RWPE2 (cell line): ENCODE measurements at regions not wholly inside any gene's neighbourhood (a gene's known extent, or its start where the extent isn't known, plus 50 kb on each side); places are given as distances from the start of the nearest gene placed in this dataset.

Experiments
- ATAC-seq: fragments of 200-7000 bp; cut with Tn5 transposase; 3 replicates; pipeline ENCODE4 v1.9.1; 2021; ENCODE audit warnings: low read depth
- DNase-seq: peaks from one replicate; pipeline ENCODE4 v3.0.0-alpha.2; 2020; ENCODE audit warnings: low spot score
- H3K27ac ChIP-seq: fragments of 450-650 bp; 2 replicates; pipeline ENCODE4 v1.5.1; 2017; ENCODE audit warnings: mild to moderate bottlenecking; ENCODE audit not compliant: poor library complexity, severe bottlenecking
- H3K27me3 ChIP-seq: fragments of 250-450 bp; sonication (Bioruptor Pico); 2 replicates; pipeline ENCODE4 v1.5.1; 2021; ENCODE audit warnings: mild to moderate bottlenecking, moderate library complexity; ENCODE audit not compliant: insufficient read depth, poor library complexity, severe bottlenecking
- H3K36me3 ChIP-seq: fragments of 250-450 bp; sonication (Bioruptor Pico); 2 replicates; pipeline ENCODE4 v1.5.1; 2020; ENCODE audit warnings: low read depth, mild to moderate bottlenecking, moderate library complexity
- H3K4me1 ChIP-seq: fragments of 250-450 bp; sonication (Bioruptor Pico); 2 replicates; pipeline ENCODE4 v1.5.1; 2021; ENCODE audit warnings: mild to moderate bottlenecking, moderate library complexity; ENCODE audit not compliant: insufficient read depth, poor library complexity, severe bottlenecking
- H3K4me3 ChIP-seq: fragments of 250-450 bp; sonication (Bioruptor Pico); 2 replicates; pipeline ENCODE4 v1.5.1; 2021; ENCODE audit warnings: mild to moderate bottlenecking, moderate library complexity; ENCODE audit not compliant: severe bottlenecking
- H3K9me3 ChIP-seq: fragments of 250-450 bp; sonication (Bioruptor Pico); 2 replicates; pipeline ENCODE4 v1.5.1; 2021; ENCODE audit warnings: mild to moderate bottlenecking, moderate library complexity; ENCODE audit not compliant: severe bottlenecking
- TF ChIP-seq, protein P1 (sequence below): fragments of 450-650 bp; IDR thresholded peaks from one replicate; pipeline ENCODE4 v1.5.1; 2017; ENCODE audit warnings: mild to moderate bottlenecking, moderate library complexity; ENCODE audit not compliant: poor library complexity, severe bottlenecking

DNA sequence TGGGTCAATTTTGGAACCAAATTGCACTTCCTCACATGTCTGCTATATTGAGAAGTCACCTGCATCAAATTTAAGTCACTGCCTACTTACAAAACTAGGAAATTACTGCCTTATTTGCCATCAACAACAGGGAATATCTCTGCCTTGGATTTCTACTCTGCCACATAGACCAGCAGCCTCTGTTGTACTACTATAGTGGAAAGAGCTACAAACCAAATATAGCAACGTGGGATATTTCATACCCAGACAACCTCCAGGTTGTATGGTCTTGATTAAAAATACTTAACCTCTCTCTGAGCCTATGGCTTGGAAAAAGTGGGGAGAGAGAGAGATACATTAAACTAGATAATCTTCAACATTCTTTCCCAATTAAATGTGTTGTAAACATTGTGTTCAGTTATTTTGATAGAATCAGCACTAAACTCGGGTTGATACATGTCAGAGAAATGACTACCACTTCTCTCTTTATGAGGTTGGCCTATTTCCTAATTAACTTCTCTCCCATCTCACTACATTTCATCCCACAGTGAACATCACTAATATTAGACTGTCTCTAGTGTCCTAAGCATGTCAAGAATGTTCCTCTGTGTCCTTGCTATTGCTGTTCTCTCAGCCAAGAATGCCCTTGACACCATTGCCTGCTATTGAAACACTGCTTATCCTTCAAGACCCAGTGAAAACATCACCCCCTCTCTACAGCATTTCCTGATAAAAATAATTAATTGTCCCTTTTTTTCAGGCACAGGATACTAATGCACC is 421.2 kb downstream of the IPMK start:
- H3K27ac ChIP-seq, result no peak overlapping the region
- no peaks in the 10 kb centered on the region for H3K27me3 ChIP-seq
- H3K4me1 ChIP-seq, result no peaks in the 10 kb centered on the region
- H3K36me3 ChIP-seq, result no peaks in the 10 kb centered on the region
- DNase-seq (no peak), ATAC-seq (no peak)
- TF ChIP-seq, protein P1, sequence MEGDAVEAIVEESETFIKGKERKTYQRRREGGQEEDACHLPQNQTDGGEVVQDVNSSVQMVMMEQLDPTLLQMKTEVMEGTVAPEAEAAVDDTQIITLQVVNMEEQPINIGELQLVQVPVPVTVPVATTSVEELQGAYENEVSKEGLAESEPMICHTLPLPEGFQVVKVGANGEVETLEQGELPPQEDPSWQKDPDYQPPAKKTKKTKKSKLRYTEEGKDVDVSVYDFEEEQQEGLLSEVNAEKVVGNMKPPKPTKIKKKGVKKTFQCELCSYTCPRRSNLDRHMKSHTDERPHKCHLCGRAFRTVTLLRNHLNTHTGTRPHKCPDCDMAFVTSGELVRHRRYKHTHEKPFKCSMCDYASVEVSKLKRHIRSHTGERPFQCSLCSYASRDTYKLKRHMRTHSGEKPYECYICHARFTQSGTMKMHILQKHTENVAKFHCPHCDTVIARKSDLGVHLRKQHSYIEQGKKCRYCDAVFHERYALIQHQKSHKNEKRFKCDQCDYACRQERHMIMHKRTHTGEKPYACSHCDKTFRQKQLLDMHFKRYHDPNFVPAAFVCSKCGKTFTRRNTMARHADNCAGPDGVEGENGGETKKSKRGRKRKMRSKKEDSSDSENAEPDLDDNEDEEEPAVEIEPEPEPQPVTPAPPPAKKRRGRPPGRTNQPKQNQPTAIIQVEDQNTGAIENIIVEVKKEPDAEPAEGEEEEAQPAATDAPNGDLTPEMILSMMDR, result no peak
- no peak overlapping the region for H3K4me3 ChIP-seq
- H3K9me3 ChIP-seq, result no peaks in the 10 kb centered on the region

DNA sequence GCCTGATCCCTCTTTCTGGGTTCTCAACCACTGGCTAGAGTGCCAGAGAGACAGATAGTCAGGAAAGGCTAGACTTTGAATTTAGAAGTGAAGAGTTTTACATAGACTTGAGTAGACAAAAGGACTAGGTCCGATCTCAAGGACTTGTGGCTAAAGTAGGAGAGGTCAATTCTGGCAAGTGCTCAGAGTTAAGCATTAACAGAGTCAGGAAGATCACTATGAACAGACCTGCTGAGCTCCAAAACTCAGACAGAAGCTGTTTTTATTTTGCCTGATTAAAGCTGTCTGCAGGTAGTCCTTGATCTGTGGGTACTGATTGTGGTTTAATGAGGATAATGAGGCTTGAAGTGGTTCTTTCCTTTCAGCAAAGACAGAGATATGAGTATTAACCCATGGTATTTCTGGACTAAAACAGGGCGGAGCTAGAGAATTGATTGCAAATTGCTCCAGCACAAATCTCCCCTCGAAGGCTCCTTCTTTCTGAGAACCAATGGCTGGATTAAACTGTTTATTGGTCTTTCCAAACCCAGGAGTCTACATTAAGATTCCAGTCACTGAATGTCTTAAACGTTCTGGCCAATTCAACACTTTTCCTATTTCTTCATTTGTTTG is 423.2 kb downstream of the IPMK start:
- ATAC-seq, result no peak

DNA sequence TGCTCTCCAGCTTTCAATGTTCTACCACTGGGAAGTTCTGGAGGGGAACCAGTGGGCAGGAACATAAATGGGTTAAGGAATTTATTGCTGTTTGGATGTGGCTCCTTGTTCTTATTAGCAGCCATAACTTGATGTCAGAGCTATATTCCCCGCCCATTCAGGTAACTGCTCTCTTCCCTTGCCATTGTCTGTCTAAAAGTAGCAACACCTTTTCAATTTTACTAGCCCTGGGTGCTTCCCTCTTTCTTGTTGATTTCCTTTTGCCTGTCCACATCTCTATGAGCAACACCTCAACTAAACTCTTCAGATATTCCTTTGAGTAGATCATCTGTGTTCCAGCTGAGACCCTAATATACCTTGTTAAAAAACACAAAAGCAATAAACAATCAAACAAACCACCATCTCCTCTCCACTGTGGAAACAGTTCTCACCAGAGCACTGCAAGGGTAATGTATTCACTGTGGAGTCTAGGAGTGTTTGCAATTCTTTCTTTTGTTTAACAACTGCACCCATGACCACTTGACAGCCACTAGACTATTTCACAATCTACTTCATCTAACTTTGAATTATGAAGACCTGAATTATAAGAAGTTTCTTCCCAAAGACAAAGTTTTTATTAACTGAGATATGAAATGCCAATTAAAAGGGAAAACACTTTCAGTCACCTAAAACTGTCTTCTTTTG is 436.7 kb downstream of the IPMK start:
- ATAC-seq (no peak), DNase-seq (no peak)
- no peaks in the 10 kb centered on the region for H3K9me3 ChIP-seq
- H3K4me1 ChIP-seq, result no peaks in the 10 kb centered on the region
- no peak overlapping the region for H3K4me3 ChIP-seq
- H3K36me3 ChIP-seq, result no peaks in the 10 kb centered on the region
- no peak overlapping the region for H3K27ac ChIP-seq
- TF ChIP-seq, protein P1, result no peak
- no peaks in the 10 kb centered on the region for H3K27me3 ChIP-seq

More for the DNA sequence above, 423.2 kb downstream of the IPMK start:
- H3K36me3 ChIP-seq, result no peaks in the 10 kb centered on the region
- no peak overlapping the region for H3K4me3 ChIP-seq
- TF ChIP-seq, protein P1, result no peak
- H3K4me1 ChIP-seq, result no peaks in the 10 kb centered on the region
- DNase-seq, result no peak
- no peak overlapping the region for H3K27ac ChIP-seq
- H3K9me3 ChIP-seq, result no peaks in the 10 kb centered on the region
- H3K27me3 ChIP-seq, result no peaks in the 10 kb centered on the region

DNA sequence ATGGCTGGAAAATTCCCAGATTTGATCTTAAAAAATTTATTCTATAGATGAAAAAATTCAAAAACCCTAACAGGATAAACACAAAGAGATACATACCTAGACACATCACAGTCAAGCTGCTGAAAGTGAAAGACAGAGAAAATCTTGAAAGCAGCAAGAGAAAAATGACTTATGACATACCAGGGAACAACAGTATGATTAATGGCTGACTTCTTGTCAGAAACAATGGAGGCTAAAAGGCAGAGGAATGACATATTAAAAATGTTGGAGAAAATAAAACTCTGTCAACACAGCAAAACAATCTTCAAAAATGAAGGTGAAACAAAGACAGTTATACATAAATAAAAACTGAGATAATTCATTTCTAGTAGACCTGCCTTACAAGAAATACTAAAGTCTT is 442.7 kb downstream of the IPMK start:
- H3K4me1 ChIP-seq, result no peaks in the 10 kb centered on the region
- ATAC-seq (no peak), DNase-seq (no peak)
- H3K4me3 ChIP-seq, result no peak overlapping the region
- no peak overlapping the region for H3K27ac ChIP-seq
- H3K27me3 ChIP-seq, result no peaks in the 10 kb centered on the region
- TF ChIP-seq, protein P1, result no peak
- H3K9me3 ChIP-seq, result no peaks in the 10 kb centered on the region
- H3K36me3 ChIP-seq, result no peaks in the 10 kb centered on the region
